HL-60/S4 (cell line): ENCODE measurements at regions not wholly inside any gene's neighbourhood (a gene's known extent, or its start where the extent isn't known, plus 50 kb on each side); places are given as distances from the start of the nearest gene placed in this dataset.

Experiments
- in situ Hi-C: fragments of 300-500 bp; cut with MboI; formaldehyde crosslinking; loops from 2 replicates; pipeline ENCODE4 v1.14.3; 2022; ENCODE audit warnings: low sequenced_read_pairs

GRCh38 chr2:40559175-40559574 is 107.3 kb upstream of the SLC8A1 start:
- in situ Hi-C loops = loop anchor here (25.0 kb wide), 1 partner anchor 647 kb away; no protein-coding TSS in a partner anchor

- in situ Hi-C loops = loop anchor here (25.0 kb wide), 1 partner anchor 652 kb away; no protein-coding TSS in a partner anchor
These were observed 112.3 kb upstream of the SLC8A1 start for GRCh38 chr2:40564184-40564583.

- in situ Hi-C loops = no loop called here
These were observed 127.4 kb upstream of the SLC8A1 start for GRCh38 chr2:40579247-40579646.

- in situ Hi-C loops = no loop called here
These were observed 132.5 kb upstream of the SLC8A1 start for GRCh38 chr2:40584432-40584831.

GRCh38 chr2:40591774-40592173 is 139.9 kb upstream of the SLC8A1 start:
- in situ Hi-C loops = no loop called here

- in situ Hi-C loops = no loop called here
These were observed 140.3 kb upstream of the SLC8A1 start for GRCh38 chr2:40592218-40592617.

- in situ Hi-C loops = no loop called here
These were observed 155.0 kb upstream of the SLC8A1 start for GRCh38 chr2:40606862-40607261.

GRCh38 chr2:40611196-40611595 is 159.3 kb upstream of the SLC8A1 start:
- in situ Hi-C loops = no loop called here

- in situ Hi-C loops = no loop called here
These were observed 174.0 kb upstream of the SLC8A1 start for GRCh38 chr2:40625849-40626248.

- in situ Hi-C loops = no loop called here
These were observed 176.7 kb upstream of the SLC8A1 start for GRCh38 chr2:40628556-40628955.

- in situ Hi-C loops = no loop called here
These were observed 178.0 kb upstream of the SLC8A1 start for GRCh38 chr2:40629768-40630434.

GRCh38 chr2:40639320-40639719 is 187.4 kb upstream of the SLC8A1 start:
- in situ Hi-C loops = no loop called here

GRCh38 chr2:40642237-40642636 is 190.3 kb upstream of the SLC8A1 start:
- in situ Hi-C loops = no loop called here

GRCh38 chr2:40642726-40643125 is 190.8 kb upstream of the SLC8A1 start:
- in situ Hi-C loops = no loop called here

GRCh38 chr2:40646642-40647041 is 194.8 kb upstream of the SLC8A1 start:
- in situ Hi-C loops = no loop called here

- in situ Hi-C loops = no loop called here
These were observed 200.3 kb upstream of the SLC8A1 start for GRCh38 chr2:40652155-40652554.

GRCh38 chr2:40653829-40654228 is 201.9 kb upstream of the SLC8A1 start:
- in situ Hi-C loops = no loop called here

- in situ Hi-C loops = no loop called here
These were observed 202.5 kb upstream of the SLC8A1 start for GRCh38 chr2:40654346-40654745.

GRCh38 chr2:40658941-40659340 is 207.1 kb upstream of the SLC8A1 start:
- in situ Hi-C loops = no loop called here

GRCh38 chr2:40665493-40666232 is 213.8 kb upstream of the SLC8A1 start:
- in situ Hi-C loops = no loop called here

GRCh38 chr2:40666398-40666797 is 214.5 kb upstream of the SLC8A1 start:
- in situ Hi-C loops = no loop called here

GRCh38 chr2:40668425-40668824 is 216.5 kb upstream of the SLC8A1 start:
- in situ Hi-C loops = no loop called here
